ENCODE measurements at regions not wholly inside any gene's neighbourhood (a gene's known extent, or its start where the extent isn't known, plus 50 kb on each side); places are given as distances from the start of the nearest gene placed in this dataset.

- TF ChIP-seq CTCF (IDR thresholded peaks at IDR 0.05) (no peak), POLR2A (IDR thresholded peaks at IDR 0.05) (no peak), EP300 (IDR thresholded peaks at IDR 0.05) (no peak)
Observed at GRCh38 chr1:115537415-115537814, 104.4 kb upstream of the VANGL1 start.
